GM21390 (cell line): ENCODE measurements at regions not wholly inside any gene's neighbourhood (a gene's known extent, or its start where the extent isn't known, plus 50 kb on each side); places are given as distances from the start of the nearest gene placed in this dataset.
"Not testable (repeated sequence)": the region's sequence is repeated elsewhere in the genome, so short reads cannot be mapped to it uniquely, and the experiment has no call there.

Experiments
- ATAC-seq: cut with Tn5 transposase; IDR thresholded peaks from one replicate; pipeline ENCODE4 v1.9.1; 2021; ENCODE audit not compliant: unreplicated experiment

- no peak for ATAC-seq
These were observed 748.3 kb downstream of the MAT2B start for GRCh38 chr5:164253764-164254163.

- no peak for ATAC-seq
These were observed 750.3 kb downstream of the MAT2B start for GRCh38 chr5:164255598-164256213.

GRCh38 chr5:164256351-164256750 is 750.9 kb downstream of the MAT2B start:
- no peak for ATAC-seq

- no peak for ATAC-seq
These were observed 751.5 kb downstream of the MAT2B start for GRCh38 chr5:164256954-164257353.

GRCh38 chr5:164265566-164265965 is 760.1 kb downstream of the MAT2B start:
- no peak for ATAC-seq

GRCh38 chr5:164266571-164266970 is 761.2 kb downstream of the MAT2B start:
- ATAC-seq, result no peak

- ATAC-seq, result peak; percentile 76
These were observed 772.3 kb downstream of the MAT2B start for GRCh38 chr5:164277720-164278119.

- no peak for ATAC-seq
These were observed 784.1 kb downstream of the MAT2B start for GRCh38 chr5:164289526-164289925.

GRCh38 chr5:164296603-164297080 is 791.2 kb downstream of the MAT2B start:
- no peak for ATAC-seq

- ATAC-seq, result no peak
These were observed 792.7 kb downstream of the MAT2B start for GRCh38 chr5:164298165-164298564.

- no peak for ATAC-seq
These were observed 794.9 kb downstream of the MAT2B start for GRCh38 chr5:164300295-164300694.

- ATAC-seq, result no peak
These were observed 795.7 kb downstream of the MAT2B start for GRCh38 chr5:164301136-164301535.

- ATAC-seq, result no peak
These were observed 796.3 kb downstream of the MAT2B start for GRCh38 chr5:164301708-164302107.

- ATAC-seq, result no peak
These were observed 797.3 kb downstream of the MAT2B start for GRCh38 chr5:164302533-164303235.

- ATAC-seq, result no peak
These were observed 798.3 kb downstream of the MAT2B start for GRCh38 chr5:164303646-164304215.

- ATAC-seq, result no peak
These were observed 801.2 kb downstream of the MAT2B start for GRCh38 chr5:164306662-164307061.

- ATAC-seq, result no peak
These were observed 807.4 kb downstream of the MAT2B start for GRCh38 chr5:164312801-164313200.

- no peak for ATAC-seq
These were observed 812.3 kb downstream of the MAT2B start for GRCh38 chr5:164317676-164318075.

GRCh38 chr5:164319161-164319560 is 813.7 kb downstream of the MAT2B start:
- no peak for ATAC-seq

- ATAC-seq, result no peak
These were observed 818.8 kb downstream of the MAT2B start for GRCh38 chr5:164324239-164324638.

GRCh38 chr5:164326219-164326618 is 820.8 kb downstream of the MAT2B start:
- ATAC-seq, result peak; percentile 53

- not testable (repeated sequence) for ATAC-seq
These were observed 821.7 kb downstream of the MAT2B start for GRCh38 chr5:164327166-164327565.
